H1 (cell line): ENCODE measurements at regions not wholly inside any gene's neighbourhood (a gene's known extent, or its start where the extent isn't known, plus 50 kb on each side); places are given as distances from the start of the nearest gene placed in this dataset.

Experiments used
- CREB1 ChIP-seq: IDR thresholded peaks from 2 replicates; pipeline ENCODE4 v1.6.1; 2012; ENCODE audit warnings: inconsistent platforms
- EP300 ChIP-seq, 2 experiments: IDR thresholded peaks; 1 replicate in 1 of 2; 2 replicates in 1 of 2; pipeline ENCODE4 v1.6.1; 2011 to 2012; ENCODE audit warnings: low read depth in 2 of 2, low read length in 2 of 2, mild to moderate bottlenecking in 2 of 2, borderline replicate concordance in 1 of 2, inconsistent platforms in 1 of 2, moderate library complexity in 1 of 2
- HDAC2 ChIP-seq, 2 experiments: fragments of 300-600 bp in 1 of 2; sonication (generic) in 1 of 2; IDR thresholded peaks; 2 replicates each; pipeline ENCODE4 v1.6.1; 2011 to 2012; ENCODE audit warnings: low read depth in 2 of 2, low read length in 2 of 2, mild to moderate bottlenecking in 2 of 2, moderate library complexity in 2 of 2, borderline replicate concordance in 1 of 2, inconsistent platforms in 1 of 2
- KDM4A ChIP-seq: IDR thresholded peaks from one replicate; pipeline ENCODE4 v1.7.1; 2012; ENCODE audit warnings: low read depth, mild to moderate bottlenecking, moderate library complexity, low read length, inconsistent platforms; ENCODE audit not compliant: severe bottlenecking
- POU5F1 ChIP-seq: IDR thresholded peaks from 2 replicates; pipeline ENCODE4 v1.6.1; 2011; ENCODE audit warnings: low read depth, mild to moderate bottlenecking, low read length, moderate library complexity
- SUZ12 ChIP-seq: fragments of 200-600 bp; sonication (generic); IDR thresholded peaks from 2 replicates; pipeline ENCODE4 v1.6.1; 2012; ENCODE audit warnings: mild to moderate bottlenecking, inconsistent platforms, low read length, moderate library complexity, mixed read lengths

GRCh38 chr12:89827592-89827991, 119.0 kb upstream of the ATP2B1 start (continued):
- TF ChIP-seq EP300 (IDR thresholded peaks at IDR 0.05; ENCODE audit: borderline replicate concordance in 1 of 2, low read depth in 2 of 2, low read length in 2 of 2): no peak
- no peak for TF ChIP-seq HDAC2 (IDR thresholded peaks at IDR 0.05; ENCODE audit: borderline replicate concordance in 1 of 2, low read depth in 2 of 2, low read length in 2 of 2)
- no peak for TF ChIP-seq POU5F1
- no peak for TF ChIP-seq KDM4A
- TF ChIP-seq CREB1: no peak
- no peak for TF ChIP-seq SUZ12
